ENCODE measurements at regions not wholly inside any gene's neighbourhood (a gene's known extent, or its start where the extent isn't known, plus 50 kb on each side); places are given as distances from the start of the nearest gene placed in this dataset.

- Mint-ChIP-seq H3K4me1 (peaks cover 3 to 5% of the 10 kb centered on the region in 2 experiments; a peak in 2 of 4 replicates), H3K27ac (no peak overlapping the region), H3K4me3 (no peak overlapping the region), H3K9me3 (no peaks in the 10 kb centered on the region; a peak in 1 of 5 replicates), H3K27me3 (ENCODE audit: low read depth) (peaks cover 25% of the 10 kb centered on the region), H3K36me3 (ENCODE audit: insufficient read depth in 1 of 3, low read depth in 3 of 3) (no peaks in the 10 kb centered on the region)
- Histone ChIP-seq H3K79me1 (ENCODE audit: insufficient read depth, low read depth, low read length, poor library complexity, severe bottlenecking) (no peaks in the 10 kb centered on the region), H3K9ac (ENCODE audit: extremely low read depth, insufficient read length, low read length) (no peak overlapping the region), H2AK5ac (ENCODE audit: insufficient read length, low read length) (no peak overlapping the region), H2BK20ac (ENCODE audit: low read depth, low read length, poor library complexity, severe bottlenecking) (no peak overlapping the region), H4K20me1 (ENCODE audit: control insufficient read depth, insufficient read depth, insufficient read length) (no peaks in the 10 kb centered on the region), H3K18ac (ENCODE audit: insufficient read length, low read depth, low read length) (no peak overlapping the region), H4K8ac (replicated peaks; ENCODE audit: insufficient read length, low read depth, low read length) (no peak overlapping the region), H2BK15ac (ENCODE audit: low read depth, low read length) (no peak overlapping the region), H3K9me3 (ENCODE audit: control insufficient read depth, low read depth, low read length) (no peaks in the 10 kb centered on the region), H3K27me3 (ENCODE audit: insufficient read depth, low read length) (no peaks in the 10 kb centered on the region; the same call in 1 of the 2 replicates), H3K4ac (ENCODE audit: low read depth, low read length) (no peak overlapping the region), H3K23me2 (ENCODE audit: insufficient read length, low read depth, low read length, poor library complexity, severe bottlenecking) (no peaks in the 10 kb centered on the region), H3K79me2 (ENCODE audit: insufficient read depth, low read length) (no peaks in the 10 kb centered on the region), H3K4me2 (ENCODE audit: insufficient read depth, insufficient read length, low read length) (no peak overlapping the region), H3K56ac (ENCODE audit: insufficient read length, low read depth, low read length) (no peak overlapping the region), H4K91ac (ENCODE audit: insufficient read length, low read depth, low read length) (no peak overlapping the region), H3K4me1 (ENCODE audit: insufficient read depth, low read length) (no peaks in the 10 kb centered on the region), H4K5ac (ENCODE audit: insufficient read length, low read depth, low read length) (no peak overlapping the region), H3T11ph (ENCODE audit: low read length) (no peak overlapping the region), H3K27ac (ENCODE audit: insufficient read length, low read depth, low read length) (no peak overlapping the region), H2BK120ac (ENCODE audit: low read depth, low read length, poor library complexity, severe bottlenecking) (no peak overlapping the region), H2BK5ac (ENCODE audit: insufficient read length, low read length) (no peak overlapping the region), H3K23ac (ENCODE audit: insufficient read length, low read depth, low read length) (no peak overlapping the region), H2AFZ (ENCODE audit: low read length) (no peak overlapping the region), H2BK12ac (ENCODE audit: insufficient read length, low read depth, low read length) (no peak overlapping the region), H3K14ac (ENCODE audit: insufficient read depth, low read length) (no peak overlapping the region)
- DNase-seq, result no peak
- no CpG with 5 or more reads among the region's 1 CpG for WGBS (ENCODE audit: extremely low coverage, insufficient read length, low lambda C conversion rate)
- TF ChIP-seq CTCF (conservative IDR thresholded peaks at IDR 0.05), result no peak
Measured at GRCh38 chr1:47646676-47647075, 208.8 kb downstream of the FOXD2 start.

All from H9 (cell line).